NOMO-1 treated with DMSO at 0.1 percent for 48 hours (cell line): ENCODE measurements at regions not wholly inside any gene's neighbourhood (a gene's known extent, or its start where the extent isn't known, plus 50 kb on each side); places are given as distances from the start of the nearest gene placed in this dataset.

ENCODE experiments used
- DNase-seq: peaks from one replicate; lab custom pipeline; 2025; ENCODE audit not compliant: unreplicated experiment; lab: John Stamatoyannopoulos, UW

DNA sequence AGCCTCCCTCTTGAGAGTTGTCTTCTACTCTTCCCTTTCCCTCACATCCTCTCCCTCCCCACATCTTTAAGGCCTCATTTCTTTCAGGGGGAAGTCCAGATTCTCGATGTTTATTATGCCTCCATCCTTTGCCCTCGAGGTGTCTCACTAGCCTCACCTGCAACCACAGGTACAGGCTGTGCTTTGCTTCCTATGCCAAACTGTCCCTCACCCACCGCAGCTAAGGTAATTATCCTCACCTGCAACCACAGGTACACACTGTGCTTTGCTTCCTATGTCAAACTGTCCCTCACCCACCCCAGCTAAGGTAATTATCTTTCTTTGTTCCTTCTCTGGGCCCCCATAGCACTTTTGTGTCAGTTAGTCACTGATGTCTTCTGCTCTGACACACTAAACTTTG lies 328.1 kb upstream of the SNX7 start:
- no peak for DNase-seq

DNA sequence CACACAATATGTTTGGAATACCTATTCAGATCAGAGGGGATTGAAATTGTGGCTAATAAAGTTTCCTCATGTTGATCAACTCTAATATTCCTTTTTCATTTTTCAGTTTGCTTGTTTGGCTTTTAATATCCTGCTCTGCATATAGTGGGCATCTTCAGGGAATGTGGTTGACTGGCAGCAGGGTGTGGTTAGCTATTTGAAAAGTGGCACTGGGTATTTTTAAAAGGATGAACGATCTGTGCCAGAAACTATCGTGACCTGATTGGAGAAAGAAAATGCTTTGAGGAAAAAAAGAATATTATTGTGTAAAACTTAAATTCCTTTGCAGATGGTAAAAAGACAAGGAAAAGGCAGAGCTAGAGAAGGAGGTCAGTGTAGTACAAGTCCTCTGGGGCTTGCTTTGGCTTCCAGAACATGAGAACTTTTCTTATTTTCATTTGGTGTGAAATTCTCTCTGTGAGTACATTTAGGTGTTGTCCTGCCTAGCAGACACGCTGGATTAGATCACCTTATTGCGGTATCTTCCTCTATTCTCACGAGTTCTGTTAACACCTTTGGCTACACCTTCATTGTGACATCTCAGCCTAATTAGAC lies 329.7 kb upstream of the SNX7 start:
- DNase-seq = no peak

DNA sequence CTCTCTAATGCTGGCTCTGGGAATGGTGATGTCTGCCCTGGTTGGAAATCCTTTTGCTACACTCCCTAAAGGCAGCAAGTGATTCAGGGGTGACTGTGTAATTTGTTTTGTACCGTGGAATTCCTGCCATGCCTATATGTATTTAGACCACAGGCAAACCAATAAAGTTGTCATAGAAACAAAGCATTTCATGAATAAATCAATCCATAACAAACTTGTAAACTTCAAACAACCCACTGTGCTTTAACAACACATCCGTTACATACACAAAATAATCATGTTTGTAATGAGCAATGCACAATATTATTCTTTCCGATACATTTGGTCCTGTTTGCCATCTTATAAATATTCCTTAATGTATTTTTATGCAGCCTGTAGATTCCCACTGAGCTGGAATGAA lies 330.3 kb upstream of the SNX7 start:
- no peak for DNase-seq

DNA sequence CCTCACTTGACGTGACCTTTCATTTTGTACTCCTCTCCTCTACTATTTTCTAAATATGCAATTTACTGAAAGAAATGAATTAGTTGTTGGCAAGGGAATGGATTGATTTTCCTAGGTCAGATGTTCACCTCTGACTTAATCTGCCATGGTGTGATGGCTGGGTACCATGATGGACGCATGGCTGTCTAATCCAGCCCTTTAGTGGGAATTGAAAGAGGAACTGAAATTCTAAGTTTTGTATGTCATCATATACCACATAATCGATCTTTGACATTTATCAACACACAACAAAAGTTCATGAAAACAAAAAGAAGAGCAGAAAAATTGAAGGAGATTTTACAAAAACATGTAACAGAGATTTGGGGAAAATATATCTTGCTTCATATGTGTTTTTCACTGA lies 331.3 kb upstream of the SNX7 start:
- peak; percentile 56 for DNase-seq

DNA sequence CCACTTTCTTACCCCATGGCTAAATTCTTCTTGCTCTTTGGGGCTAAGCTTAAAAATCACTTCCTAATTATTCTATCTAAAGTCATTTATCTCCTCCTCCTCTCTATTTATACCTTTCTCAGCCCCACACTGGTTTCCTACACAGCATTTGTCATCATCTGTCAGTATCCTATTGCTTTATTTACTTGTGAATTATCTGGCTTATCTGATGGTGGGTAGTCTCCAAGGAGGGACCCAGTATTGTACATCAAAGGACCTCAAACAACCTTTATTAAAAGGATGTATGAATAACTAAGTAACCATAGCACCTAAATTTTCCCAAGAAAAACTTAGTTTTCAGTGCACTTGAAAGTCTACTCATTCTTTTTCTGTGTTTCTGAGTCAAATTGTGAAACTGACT lies 332.7 kb upstream of the SNX7 start:
- no peak for DNase-seq

DNA sequence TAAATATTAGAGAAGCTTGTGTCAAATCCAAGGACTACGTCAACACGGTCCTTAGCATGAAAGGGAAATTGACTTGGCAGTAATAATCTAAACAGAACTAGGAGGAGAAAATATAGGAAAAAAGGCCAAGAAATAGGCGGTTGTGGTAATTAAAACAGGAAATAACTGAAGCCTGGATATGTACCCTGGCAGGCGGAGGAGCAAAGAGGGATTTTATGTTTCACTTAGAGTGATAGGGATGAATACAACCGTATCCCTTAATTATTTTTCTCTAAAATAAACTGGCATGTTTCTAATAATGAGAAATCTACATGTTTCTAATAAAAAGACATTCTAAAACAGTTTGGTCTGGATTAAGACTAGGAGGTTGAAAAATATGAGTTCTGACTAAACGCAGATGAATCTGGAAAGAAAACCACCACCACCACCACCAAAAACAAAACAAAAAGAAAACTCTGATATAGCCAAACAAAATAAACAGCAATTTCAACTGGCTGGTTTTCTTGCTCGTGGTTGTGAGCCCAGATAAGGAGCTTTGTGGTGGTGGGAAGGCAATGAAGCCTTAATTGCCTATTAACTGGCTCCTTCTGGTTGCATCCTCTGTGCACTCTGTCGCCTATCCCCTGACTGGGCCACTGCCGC lies 334.2 kb upstream of the SNX7 start:
- no peak for DNase-seq

DNA sequence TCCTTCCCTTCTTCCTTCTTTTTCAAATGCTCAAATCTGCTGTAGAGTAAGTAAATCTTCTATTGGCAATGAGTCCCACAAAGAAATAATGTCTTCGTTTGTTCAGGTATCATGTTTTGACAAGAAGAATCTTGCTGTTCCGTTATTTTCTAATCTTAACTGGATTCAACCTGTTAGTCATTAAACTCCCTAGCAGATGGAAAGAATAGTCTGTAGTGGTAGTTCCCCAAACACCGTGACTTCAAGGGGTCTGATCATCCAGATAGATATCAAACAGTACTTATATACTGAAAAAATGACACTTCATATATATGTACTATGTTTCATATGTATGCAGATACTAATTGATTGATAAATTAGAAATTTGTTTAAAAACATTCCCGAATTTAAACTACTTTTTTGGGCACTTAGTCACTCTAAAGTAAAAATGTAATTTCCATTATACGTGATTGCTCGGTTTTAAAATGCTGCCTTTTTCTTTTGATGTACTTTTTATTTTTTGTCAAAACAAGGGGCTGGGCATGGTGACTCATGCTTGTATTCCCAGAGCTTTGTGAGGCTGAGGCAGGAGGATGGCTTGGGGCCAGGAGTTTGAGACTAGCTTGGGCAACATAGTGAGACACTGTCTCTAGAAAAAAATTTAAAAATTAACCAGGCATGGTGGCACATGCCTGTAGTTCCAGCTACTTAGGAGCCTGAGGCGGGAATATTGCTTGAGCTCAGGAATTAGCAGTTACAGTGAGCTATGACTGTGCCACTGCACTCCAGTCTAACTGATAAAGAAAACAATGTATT lies 335.7 kb upstream of the SNX7 start:
- no peak for DNase-seq

DNA sequence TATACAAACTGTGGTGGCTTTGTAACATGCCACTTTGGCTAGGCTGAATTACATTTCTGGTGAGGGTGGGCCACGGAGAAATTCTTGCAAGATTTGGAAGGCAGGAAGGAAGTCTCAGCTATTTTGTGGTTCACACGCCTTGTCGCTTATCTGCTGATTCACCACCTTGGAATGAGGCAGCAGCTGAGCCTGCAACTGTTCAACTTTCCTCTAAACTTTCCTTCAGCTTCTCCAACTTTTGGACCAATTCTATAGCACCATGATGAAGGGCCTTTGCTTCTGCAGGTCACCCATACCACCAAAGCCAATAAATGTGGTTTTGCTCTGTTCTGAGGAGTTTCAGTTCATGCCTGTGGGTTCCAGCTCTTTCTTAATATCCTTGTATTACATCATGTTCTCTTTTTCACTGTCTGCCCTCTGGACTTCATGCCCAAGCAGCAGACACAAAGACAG lies 337.6 kb upstream of the SNX7 start:
- peak; percentile 97 for DNase-seq

DNA sequence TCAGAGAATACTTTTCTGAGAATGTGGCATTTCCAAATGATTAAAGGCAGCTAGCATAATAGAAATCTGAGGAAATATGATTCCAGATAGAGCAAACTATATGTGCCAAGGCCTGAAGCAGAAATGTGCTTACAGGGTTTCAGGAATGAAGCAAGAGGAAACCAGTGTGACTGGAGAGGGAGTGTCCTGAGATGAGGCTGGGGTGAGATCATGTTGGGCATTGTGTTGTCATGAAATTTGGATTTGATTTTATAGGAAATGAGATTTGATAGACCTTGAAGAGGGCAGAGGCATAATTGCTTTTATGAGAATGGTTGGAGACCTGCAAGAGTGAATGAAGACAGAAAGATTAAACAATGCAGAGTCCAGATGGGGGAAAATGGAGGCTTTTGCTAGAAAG lies 338.1 kb upstream of the SNX7 start:
- peak; percentile 61 for DNase-seq

DNA sequence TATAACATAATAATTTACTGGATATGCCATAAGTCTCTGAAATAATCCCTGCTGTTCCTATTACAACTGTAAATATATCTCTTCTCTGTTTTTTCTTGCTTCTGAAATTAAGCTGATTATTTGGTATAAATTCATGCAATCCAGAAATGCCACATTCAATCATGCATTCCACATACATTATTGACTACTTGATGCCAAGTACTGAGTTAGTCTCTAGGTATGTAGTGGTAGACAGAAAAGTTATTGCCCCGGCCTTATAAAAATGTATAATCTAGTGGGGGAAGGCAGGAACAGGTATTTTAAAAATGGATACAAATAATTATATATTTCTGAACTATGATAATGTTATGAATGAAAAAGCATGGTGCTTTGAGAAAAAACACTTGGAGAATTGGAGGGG lies 338.6 kb upstream of the SNX7 start:
- no peak for DNase-seq

DNA sequence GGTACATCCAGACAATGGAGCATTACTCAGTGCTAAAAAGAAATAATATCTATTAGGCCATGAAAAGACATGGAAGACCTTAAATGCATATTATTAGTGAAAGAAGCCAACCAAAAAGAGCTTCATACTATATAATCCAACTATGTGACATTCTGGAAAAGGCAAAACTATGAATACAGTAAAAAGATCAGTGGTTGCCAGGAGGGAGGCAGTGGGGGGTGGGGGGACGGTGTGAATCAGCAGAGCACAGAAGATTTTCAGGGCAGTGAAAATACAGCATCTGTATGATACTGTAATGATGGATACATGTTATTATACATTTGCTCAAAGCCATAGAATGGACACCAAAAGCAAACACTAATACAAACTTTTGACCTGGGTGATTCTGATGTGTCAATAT lies 339.4 kb upstream of the SNX7 start:
- DNase-seq = no peak

DNA sequence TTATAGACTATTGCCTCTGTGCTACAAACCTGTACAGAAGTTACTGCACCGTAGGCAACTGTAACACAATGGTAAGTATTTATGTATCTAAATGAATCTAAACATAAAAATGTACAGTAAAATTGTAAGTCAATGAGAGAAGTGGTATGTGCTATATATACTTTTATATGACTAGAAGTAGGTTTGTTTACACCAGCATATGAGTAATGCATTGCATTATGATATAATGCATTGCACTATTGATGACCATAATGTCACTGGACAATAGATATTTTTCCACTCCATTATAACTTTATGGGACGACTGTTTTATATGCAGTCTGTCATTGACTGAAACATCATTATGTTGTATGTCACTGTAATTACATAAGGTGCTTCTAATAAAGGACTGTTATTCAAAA lies 340.3 kb upstream of the SNX7 start:
- DNase-seq = no peak

DNA sequence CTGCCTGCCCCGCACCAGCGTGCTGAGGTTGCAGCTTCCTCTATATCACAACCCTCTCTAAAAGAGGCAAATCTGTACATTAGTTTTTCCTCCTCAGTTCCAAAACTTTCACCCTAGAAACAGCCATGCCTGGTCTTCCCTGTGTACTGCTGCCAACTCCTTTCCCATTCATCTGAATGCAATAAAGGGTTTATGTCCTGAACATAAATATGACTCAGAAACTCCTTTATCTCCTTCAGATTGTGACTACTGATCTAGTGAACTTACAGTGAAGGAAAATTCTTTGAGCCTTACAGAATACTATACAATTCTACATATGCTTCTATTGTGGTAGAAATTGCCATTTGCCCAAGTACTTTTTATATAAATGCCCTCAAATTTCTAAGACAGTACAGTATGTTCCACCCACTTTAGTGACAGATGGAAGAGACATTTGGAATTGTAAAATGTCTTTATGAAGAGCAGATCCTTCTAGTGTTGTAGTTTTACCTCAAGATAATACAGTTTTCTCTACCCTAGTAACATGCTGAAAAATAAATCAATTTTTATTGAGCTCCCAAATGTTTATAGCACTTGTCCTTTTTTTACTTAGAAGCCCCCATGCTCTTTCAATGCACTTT lies 345.1 kb upstream of the SNX7 start:
- no peak for DNase-seq

DNA sequence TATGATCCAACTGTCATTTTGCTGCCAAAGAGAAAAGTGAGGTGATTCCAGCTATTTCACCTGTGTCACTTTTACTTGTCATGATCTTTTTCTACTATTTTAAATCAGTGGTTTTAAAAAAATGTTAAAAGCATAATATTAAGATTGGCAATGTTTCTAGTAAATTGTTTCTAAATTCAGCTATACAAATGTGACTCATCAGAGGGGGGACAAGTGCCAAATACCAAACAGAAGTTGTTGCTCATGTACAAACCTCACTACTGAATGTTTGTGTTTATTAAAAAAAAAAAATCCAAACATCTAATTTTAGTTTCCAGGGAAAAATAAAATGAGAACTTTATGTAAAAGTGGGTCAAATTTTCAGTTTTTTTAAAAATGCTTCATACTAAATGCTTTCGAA lies 346.2 kb upstream of the SNX7 start:
- no peak for DNase-seq

DNA sequence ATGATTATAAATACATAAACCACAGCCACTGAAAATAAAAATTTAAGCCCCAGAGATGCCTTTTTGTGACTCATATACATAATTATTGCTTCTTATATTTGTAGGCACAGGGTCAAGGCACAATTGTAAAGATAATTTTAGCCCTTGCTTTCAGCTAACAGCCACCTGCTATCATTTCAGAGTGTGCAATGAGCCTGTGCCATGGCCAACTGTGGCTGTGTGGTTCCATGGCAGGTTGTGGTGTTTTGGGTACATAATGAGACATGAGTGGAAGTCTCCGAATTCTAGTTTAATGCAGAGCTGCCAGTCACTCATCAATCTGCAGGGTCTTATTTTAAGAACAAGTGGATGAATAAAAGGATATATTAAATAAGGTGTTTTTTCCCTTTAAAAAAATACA lies 346.9 kb upstream of the SNX7 start:
- DNase-seq = no peak

DNA sequence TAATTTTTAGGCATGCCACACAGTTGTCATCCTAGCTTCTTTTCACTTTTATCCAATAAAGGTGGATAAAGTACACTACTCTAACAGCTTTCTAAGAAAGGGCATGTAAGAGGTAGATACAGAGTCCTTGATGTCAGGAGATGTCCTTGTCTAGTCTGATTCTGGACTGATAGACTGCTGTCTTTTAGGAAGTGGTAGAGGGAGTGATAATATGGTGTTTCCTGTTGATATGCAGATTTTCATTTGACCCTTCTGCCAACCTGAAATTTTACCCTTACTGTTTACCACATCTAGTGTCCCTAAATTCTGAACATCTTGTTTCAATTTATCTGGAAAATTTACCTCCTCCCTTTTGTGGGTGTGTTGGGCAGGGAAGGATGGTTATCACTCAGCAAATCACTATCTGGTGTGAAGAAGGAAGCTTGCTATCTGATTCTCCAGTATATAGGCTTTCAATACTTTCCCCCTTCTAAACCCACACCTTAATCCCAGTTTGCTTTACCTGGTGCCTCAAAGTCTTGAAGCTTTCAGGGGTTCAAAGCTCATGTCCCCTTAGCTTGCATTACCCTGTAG lies 354.9 kb upstream of the SNX7 start:
- no peak for DNase-seq

DNA sequence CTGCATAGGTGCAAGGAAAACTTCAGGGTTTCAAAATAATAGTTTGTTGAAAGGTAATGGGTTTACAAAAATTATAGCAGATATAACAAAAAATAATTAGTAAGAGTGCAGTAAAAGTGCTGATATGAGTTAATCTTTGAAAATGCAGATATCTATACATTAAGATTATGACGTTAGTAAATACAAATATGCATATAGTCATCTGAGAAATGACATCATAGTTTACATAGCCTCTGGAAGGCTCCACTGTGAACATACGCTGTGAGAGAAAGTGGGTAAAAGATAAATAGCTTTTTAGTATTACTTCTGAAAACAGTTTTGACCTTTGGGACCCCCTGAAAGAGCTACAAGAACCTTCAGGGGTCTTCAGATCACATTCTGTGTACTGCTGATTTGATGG lies 356.2 kb upstream of the SNX7 start:
- DNase-seq = no peak

DNA sequence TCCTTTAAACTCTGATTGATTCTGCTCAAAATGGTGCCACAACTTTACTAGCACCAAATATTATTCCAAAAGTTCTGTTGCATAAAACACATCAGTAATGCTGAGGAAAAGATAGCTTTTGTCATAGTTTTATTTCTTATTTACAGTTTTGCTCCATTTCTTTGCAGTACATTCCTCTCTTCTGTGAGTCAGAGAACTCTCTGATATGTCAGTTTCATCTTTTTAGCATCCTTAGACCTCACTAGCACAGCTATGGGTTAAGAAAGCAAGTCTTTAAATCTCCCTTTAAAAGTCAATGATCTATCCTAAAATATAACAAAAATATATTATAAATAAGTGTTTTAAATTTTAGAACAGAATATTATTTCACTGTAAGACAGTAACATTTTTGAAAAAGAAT lies 356.6 kb upstream of the SNX7 start:
- DNase-seq = no peak

DNA sequence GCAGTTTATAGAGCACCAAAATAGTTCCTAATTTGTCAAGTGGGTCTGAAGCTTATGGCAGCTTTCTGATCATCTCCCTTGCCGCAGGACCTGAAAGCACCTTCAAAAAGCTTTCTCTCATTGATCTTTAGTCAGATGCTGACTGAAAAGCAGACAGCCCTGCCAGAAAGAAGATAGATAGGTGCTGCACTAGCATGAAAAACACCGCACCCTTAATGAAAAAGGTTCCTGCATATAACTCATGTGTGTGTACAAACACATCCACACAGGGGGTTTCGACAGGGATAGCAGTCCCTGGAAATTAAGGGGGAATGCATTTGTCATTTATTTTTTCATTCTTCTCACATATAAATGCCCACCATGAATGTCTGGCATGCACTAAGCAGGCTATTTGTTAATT lies 361.7 kb upstream of the SNX7 start:
- DNase-seq = no peak

DNA sequence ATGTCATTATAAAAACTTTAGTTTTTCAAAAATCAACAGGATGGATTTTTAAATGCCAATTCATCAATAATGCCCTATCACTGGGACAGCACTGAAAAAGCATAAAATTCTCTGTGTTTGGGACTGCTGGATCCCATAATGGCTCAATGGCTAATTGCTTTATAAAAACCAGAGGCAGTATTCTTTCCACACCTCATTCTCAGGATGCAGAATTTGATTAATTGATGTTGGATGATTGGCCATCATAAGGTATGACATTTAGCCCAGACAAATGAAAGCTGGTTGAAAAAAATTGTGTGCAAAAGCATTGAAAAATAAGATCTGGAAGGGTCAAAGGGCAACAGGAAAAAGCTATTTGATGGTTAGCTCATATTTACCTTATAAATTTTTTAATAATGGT lies 362.2 kb upstream of the SNX7 start:
- no peak for DNase-seq

DNA sequence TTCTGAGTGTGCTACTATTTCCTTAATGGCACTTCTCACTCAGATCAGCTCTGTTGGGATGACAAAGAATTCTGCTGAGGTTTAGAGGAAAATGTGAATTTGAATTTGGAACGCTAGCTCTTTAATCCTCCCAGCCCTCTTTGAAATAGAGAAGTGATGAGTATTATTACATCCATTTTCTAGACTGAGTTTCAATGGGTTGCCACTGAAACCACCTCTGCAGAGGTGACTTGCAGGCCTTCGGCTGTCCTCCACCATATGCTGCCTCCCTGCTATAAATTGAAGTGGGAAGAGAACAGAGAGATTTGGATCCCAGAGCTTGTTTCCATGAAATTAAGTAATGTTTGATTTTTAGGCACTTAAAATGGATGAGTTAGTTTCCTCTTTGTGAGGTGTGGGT lies 363.2 kb upstream of the SNX7 start:
- DNase-seq = no peak

DNA sequence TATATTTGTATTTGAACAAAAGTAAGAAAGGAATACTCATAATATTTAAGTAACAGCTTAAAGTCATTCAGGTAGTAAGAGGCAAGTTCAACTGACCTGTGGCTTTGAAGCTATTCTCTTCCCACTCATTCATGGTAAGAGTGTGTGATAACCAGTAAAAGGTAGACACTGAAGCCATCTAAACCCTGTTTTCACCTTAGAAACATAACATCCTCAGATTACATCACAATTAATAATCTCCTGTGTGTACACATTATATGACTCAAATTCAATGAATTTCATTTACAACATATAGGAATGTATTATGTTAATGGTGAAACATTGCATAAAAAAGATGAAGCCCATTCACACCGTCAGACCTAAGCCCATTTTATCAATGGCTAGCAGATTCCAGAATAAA lies 364.8 kb upstream of the SNX7 start:
- no peak for DNase-seq
